GM12874 (cell line): ENCODE measurements at regions not wholly inside any gene's neighbourhood (a gene's known extent, or its start where the extent isn't known, plus 50 kb on each side); places are given as distances from the start of the nearest gene placed in this dataset.

Source experiments
- TF ChIP-seq, protein P1 (sequence below): IDR thresholded peaks from 2 replicates; pipeline ENCODE4 v1.5.1; 2011; ENCODE audit warnings: low read depth, mild to moderate bottlenecking, control low read depth, low read length, moderate library complexity; ENCODE audit not compliant: insufficient read depth

DNA sequence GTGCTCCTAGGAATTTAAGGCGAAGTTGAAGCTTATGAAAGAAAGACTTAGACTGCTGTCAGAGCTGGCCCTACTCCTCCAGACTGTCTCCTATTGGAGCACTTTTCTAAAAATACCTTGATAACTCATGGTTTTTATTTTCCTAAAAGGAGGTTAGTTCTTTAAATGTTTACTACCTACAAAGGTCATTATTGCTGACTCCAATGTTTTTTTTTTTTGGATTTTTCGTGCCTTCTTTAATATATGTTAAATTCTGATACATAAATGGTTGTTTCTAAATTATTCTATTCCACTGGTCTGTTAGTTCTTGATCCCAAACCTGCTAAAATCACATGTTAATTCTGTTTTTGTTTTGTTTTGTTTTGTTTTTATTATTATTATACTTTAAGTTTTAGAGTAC is 227.6 kb upstream of the FTMT start:
- TF ChIP-seq, protein P1, sequence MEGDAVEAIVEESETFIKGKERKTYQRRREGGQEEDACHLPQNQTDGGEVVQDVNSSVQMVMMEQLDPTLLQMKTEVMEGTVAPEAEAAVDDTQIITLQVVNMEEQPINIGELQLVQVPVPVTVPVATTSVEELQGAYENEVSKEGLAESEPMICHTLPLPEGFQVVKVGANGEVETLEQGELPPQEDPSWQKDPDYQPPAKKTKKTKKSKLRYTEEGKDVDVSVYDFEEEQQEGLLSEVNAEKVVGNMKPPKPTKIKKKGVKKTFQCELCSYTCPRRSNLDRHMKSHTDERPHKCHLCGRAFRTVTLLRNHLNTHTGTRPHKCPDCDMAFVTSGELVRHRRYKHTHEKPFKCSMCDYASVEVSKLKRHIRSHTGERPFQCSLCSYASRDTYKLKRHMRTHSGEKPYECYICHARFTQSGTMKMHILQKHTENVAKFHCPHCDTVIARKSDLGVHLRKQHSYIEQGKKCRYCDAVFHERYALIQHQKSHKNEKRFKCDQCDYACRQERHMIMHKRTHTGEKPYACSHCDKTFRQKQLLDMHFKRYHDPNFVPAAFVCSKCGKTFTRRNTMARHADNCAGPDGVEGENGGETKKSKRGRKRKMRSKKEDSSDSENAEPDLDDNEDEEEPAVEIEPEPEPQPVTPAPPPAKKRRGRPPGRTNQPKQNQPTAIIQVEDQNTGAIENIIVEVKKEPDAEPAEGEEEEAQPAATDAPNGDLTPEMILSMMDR: no peak

DNA sequence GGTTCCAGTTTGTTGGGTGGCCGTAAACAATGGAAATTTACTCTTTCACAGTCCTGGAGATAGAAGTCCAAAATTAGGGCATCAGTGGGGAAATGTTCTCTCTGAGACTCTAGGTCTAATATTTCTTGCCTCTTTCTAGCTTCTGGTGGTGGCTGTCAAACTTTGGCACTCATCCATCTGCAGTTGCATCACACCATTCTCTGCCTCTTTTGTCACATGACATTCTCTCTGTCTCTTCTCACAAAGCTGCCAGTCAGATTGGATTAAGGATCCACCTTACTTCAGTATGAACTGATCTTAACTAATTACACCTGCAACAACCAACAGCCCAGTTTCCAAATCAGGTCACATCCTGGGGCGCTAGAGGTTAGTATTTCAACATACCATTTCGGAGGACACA is 222.9 kb upstream of the FTMT start:
- TF ChIP-seq, protein P1: no peak

DNA sequence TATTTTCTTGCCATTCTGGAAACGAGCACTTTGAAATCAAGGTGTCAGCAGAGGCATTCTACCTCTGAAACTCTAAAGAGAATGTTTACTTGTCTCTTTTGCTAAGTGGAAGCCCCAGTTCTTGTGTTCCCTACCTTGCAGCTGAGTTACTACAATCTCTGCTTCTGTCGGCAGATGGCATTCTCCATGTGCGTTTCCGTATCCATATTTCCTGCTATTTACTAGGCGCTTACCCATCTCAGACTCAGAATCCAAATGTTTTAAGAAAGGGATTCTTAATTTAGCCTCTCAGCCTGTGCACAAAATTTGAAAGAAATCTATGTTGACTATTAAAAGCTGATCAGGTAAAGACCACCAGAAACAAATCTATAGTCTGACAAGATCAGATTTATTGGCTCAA is 221.3 kb upstream of the FTMT start:
- TF ChIP-seq, protein P1: no peak

DNA sequence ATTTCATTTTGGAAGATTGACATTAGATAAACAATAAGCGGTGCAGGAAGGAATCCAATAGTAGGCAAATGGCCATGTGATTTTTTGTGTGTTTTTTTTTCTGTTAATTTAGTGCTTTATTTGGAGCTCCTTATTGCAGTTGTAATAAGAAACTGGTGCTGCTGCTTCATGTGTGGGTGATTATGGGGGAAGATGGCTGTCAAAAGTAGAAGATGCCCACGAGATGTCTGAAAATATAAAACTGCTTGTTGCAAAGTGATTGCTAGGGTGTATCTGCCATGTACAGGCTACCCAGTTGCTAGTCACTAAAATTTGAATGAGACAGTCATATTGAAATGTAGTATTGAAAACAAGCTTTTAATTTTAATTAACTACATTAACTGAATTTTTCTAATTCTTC is 216.7 kb upstream of the FTMT start:
- TF ChIP-seq, protein P1: no peak

DNA sequence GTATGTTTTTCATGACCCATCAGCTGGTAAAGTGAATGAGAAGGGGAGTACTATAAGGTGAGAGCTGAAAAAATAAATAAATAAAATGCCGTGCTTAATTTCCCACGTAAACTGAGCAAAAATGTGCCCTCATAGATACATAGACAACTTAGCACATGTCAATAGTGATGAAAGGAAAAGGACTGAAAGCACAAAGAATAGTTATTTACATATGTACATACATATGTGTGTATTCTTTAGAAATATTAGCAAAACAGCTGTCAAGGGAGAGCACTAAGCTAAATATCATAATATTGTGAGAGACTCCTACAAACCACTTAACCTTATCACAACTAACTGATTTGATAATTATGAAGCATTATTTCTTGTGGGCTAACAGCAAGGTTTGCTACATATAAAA is 213.6 kb upstream of the FTMT start:
- TF ChIP-seq, protein P1: no peak

DNA sequence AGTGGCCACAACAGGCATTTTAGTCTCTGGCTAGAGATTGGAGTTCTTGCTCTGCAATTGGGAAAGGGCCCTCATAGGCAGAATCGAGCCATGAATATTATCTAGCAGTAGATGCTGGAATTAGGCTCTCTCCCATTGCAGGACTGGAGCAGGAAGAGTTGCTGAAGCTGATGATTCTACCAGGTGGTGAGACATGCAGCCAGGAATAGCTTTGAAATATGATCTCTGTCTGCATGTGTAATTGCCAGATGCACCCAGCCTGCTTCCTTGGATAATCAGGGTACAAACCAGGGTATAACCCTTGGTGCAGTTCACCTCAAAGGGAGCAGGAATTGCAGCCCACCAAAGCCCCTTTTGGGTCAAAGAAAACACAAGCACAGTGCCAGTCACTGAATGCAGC is 211.4 kb upstream of the FTMT start:
- TF ChIP-seq, protein P1: no peak

DNA sequence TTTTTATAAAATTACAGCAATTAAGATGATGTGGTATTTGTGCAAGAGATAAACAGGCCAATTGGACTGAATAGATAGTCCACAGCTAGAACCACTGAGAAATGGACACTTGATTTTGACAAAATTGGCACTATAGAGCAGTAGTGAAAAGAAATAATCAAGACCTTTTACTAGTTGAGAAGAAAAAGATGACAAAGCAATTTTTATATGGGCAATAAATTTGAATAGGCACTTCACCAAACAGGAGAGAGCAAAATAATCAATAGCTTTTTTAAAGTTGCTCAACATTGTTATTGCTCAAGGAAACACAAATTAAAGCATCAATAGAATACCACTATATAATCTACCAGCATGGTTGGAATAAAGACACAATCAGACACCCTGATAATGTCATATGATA is 193.5 kb upstream of the FTMT start:
- TF ChIP-seq, protein P1: no peak

DNA sequence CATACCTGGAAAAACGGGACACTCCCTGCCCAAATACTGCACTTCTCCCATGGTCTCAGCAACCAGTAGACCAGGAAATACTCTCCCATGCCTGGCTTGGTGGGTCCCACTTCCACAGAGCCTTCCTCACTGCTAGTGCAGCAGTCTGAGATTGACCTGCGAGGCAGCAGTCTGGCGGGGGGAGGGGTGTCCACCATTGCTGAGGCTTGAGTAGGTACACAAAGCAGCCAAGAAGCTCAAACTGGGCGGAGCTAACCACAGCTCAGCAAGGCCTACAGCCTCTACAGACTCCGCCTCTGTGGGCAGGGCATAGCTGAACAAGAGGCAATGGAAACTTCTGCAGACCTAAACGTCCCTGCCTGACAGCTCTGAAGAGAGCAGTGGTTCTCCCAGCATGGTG is 191.5 kb upstream of the FTMT start:
- TF ChIP-seq, protein P1: no peak
